K562 (cell line): ENCODE measurements at regions not wholly inside any gene's neighbourhood (a gene's known extent, or its start where the extent isn't known, plus 50 kb on each side); places are given as distances from the start of the nearest gene placed in this dataset.

ENCODE experiments used
- BRD4 ChIP-seq: fragments of 200-600 bp; sonication (generic); IDR thresholded peaks from 2 replicates; pipeline ENCODE4 v1.6.1; 2017; ENCODE audit warnings: inconsistent platforms
- DMBX1 ChIP-seq: fragments of 250-450 bp; sonication (Bioruptor Pico); IDR thresholded peaks from 2 replicates; pipeline ENCODE4 v1.8.0; 2022; ENCODE audit warnings: inconsistent platforms, mild to moderate bottlenecking, moderate library complexity, borderline replicate concordance
- ERF ChIP-seq: fragments of 450-650 bp; formaldehyde crosslinking; IDR thresholded peaks from 2 replicates; pipeline ENCODE4 v1.4.0; 2020; ENCODE audit warnings: mild to moderate bottlenecking, mixed read lengths
- FOXA3 ChIP-seq, 2 experiments: fragments of 450-650 bp in 1 of 2; sonication (generic) in 1 of 2; formaldehyde crosslinking; IDR thresholded peaks in 1 of 2; conservative IDR thresholded peaks in 1 of 2; 2 replicates each; pipeline versions ENCODE4 v1.4.0 to v1.8.0; 2020 to 2022; ENCODE audit warnings: mild to moderate bottlenecking in 2 of 2, missing genetic modification reagents in 1 of 2
- ILK ChIP-seq: fragments of 450-650 bp; IDR thresholded peaks from 2 replicates; pipeline ENCODE4 v1.6.1; 2016; ENCODE audit warnings: missing genetic modification characterization, low read depth, mild to moderate bottlenecking, missing compliant biosample characterization, moderate library complexity, borderline replicate concordance
- KDM1A ChIP-seq, 2 experiments: fragments of 450-650 bp; IDR thresholded peaks; 2 replicates each; pipeline ENCODE4 v1.6.1; 2016; ENCODE audit warnings: mild to moderate bottlenecking in 2 of 2
- MAZ ChIP-seq, 2 experiments: fragments of 450-650 bp in 1 of 2; sonication (generic) in 1 of 2; formaldehyde crosslinking; IDR thresholded peaks in 1 of 2; conservative IDR thresholded peaks in 1 of 2; 2 replicates each; pipeline versions ENCODE4 v1.4.0 to v1.5.0; 2020; ENCODE audit warnings: mild to moderate bottlenecking in 1 of 2, missing genetic modification reagents in 1 of 2
- SUPT5H ChIP-seq: fragments of 450-650 bp; IDR thresholded peaks from 2 replicates; pipeline ENCODE4 v1.6.1; 2016
- TCF7 ChIP-seq: sonication (generic); IDR thresholded peaks from 2 replicates; pipeline ENCODE4 v1.6.1; 2016; ENCODE audit warnings: antibody characterized with exemption, borderline replicate concordance
- ZEB2 ChIP-seq: fragments of 450-650 bp; IDR thresholded peaks from 2 replicates; pipeline ENCODE4 v1.6.1; 2016
- ZNF134 ChIP-seq: fragments of 250-450 bp; sonication (Bioruptor Pico); conservative IDR thresholded peaks from 2 replicates; pipeline ENCODE4 v1.4.0; 2020
- ZNF174 ChIP-seq: fragments of 250-450 bp; sonication (Bioruptor Pico); IDR thresholded peaks from 2 replicates; pipeline ENCODE4 v1.4.0; 2020; ENCODE audit warnings: mild to moderate bottlenecking
- ZNF551 ChIP-seq: fragments of 250-450 bp; sonication (Bioruptor Pico); IDR thresholded peaks from 2 replicates; pipeline ENCODE4 v1.5.0; 2021; ENCODE audit warnings: mild to moderate bottlenecking, moderate library complexity
- ZNF589 ChIP-seq: fragments of 200-800 bp; sonication (Bioruptor generic); IDR thresholded peaks from 2 replicates; pipeline ENCODE4 v1.6.1; 2016; ENCODE audit warnings: low read depth, missing genetic modification characterization, missing compliant biosample characterization
- ZNF76 ChIP-seq: fragments of 250-450 bp; sonication (Bioruptor Pico); IDR thresholded peaks from 2 replicates; pipeline ENCODE4 v1.4.0; 2020; ENCODE audit warnings: mild to moderate bottlenecking, moderate library complexity, borderline replicate concordance
- ZNF77 ChIP-seq: fragments of 250-450 bp; sonication (Bioruptor Pico); IDR thresholded peaks from 2 replicates; pipeline ENCODE4 v1.5.0; 2020
- ZNF785 ChIP-seq: fragments of 250-450 bp; sonication (Bioruptor Pico); IDR thresholded peaks from 2 replicates; pipeline ENCODE4 v1.4.0; 2020; ENCODE audit warnings: mild to moderate bottlenecking
- TF ChIP-seq, protein P1 (sequence below): fragments of 450-650 bp; IDR thresholded peaks from 2 replicates; pipeline ENCODE4 v1.6.1; 2017; ENCODE audit warnings: antibody characterized with exemption, mild to moderate bottlenecking
- TF ChIP-seq, protein P2 (sequence below): fragments of 250-450 bp; sonication (Bioruptor Pico); IDR thresholded peaks from 2 replicates; pipeline ENCODE4 v1.5.0; 2020; ENCODE audit warnings: mild to moderate bottlenecking, borderline replicate concordance
- TF ChIP-seq, protein P3 (sequence below), 2 experiments: fragments of 450-650 bp; IDR thresholded peaks; 2 replicates each; pipeline ENCODE4 v1.6.1; 2016

DNA sequence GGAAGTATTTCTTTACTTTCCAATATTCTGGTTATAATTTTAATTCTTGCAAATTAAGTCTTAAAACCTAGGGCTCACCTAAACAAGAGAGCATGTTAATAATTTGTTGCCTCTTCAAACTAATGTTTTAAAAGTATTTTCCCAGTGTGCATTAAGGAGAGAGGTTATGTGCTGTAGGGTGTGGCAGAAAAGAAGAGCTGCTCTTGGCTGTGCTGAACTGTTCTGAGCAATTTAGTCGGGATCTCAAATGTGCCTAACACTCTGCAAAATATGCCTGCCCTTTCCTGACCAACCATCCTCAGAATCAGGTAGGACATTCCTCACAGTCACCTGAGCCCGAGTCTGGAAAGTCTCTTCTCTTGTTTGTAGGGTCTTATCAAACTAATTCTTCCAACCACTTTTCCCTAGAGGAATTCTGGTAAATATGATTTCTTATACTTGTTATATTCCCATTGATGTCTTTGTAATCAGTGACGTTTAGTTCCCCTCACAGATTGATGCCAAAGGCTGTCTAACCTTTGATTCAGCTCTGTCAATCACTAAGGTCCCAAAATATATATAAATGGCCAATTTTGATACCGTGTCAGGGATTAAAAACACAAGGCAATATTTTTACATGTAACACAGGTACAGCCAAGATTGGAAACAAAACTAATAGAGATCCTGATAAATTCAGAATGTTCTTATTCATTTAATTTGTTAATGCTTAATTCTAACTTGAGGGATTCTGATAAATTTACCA, 298.4 kb downstream of the ADGB start (continued):
- TF ChIP-seq, protein P1, sequence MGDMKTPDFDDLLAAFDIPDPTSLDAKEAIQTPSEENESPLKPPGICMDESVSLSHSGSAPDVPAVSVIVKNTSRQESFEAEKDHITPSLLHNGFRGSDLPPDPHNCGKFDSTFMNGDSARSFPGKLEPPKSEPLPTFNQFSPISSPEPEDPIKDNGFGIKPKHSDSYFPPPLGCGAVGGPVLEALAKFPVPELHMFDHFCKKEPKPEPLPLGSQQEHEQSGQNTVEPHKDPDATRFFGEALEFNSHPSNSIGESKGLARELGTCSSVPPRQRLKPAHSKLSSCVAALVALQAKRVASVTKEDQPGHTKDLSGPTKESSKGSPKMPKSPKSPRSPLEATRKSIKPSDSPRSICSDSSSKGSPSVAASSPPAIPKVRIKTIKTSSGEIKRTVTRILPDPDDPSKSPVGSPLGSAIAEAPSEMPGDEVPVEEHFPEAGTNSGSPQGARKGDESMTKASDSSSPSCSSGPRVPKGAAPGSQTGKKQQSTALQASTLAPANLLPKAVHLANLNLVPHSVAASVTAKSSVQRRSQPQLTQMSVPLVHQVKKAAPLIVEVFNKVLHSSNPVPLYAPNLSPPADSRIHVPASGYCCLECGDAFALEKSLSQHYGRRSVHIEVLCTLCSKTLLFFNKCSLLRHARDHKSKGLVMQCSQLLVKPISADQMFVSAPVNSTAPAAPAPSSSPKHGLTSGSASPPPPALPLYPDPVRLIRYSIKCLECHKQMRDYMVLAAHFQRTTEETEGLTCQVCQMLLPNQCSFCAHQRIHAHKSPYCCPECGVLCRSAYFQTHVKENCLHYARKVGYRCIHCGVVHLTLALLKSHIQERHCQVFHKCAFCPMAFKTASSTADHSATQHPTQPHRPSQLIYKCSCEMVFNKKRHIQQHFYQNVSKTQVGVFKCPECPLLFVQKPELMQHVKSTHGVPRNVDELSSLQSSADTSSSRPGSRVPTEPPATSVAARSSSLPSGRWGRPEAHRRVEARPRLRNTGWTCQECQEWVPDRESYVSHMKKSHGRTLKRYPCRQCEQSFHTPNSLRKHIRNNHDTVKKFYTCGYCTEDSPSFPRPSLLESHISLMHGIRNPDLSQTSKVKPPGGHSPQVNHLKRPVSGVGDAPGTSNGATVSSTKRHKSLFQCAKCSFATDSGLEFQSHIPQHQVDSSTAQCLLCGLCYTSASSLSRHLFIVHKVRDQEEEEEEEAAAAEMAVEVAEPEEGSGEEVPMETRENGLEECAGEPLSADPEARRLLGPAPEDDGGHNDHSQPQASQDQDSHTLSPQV, result no peak
- TF ChIP-seq ZNF174 (CRISPR knock-in tag) (no peak), ZNF551 (CRISPR knock-in tag) (no peak), ZNF77 (CRISPR knock-in tag) (no peak), ZEB2 (peak; percentile 15; the same call in 1 of the 2 replicates), ZNF589 (CRISPR knock-in tag) (0 out of 2 replicates have a peak, but pooled peaks have one; percentile 11), FOXA3 (CRISPR knock-in tag; conservative IDR thresholded peaks at IDR 0.05 in 1 of 2, IDR thresholded peaks at IDR 0.05 in 1 of 2) (no peak), BRD4 (0 out of 2 replicates have a peak, but pooled peaks have one; percentile 16), ILK (tag) (0 out of 2 replicates have a peak, but pooled peaks have one; percentile 42), TCF7 (no peak), MAZ (CRISPR knock-in tag; conservative IDR thresholded peaks at IDR 0.05 in 1 of 2, IDR thresholded peaks at IDR 0.05 in 1 of 2) (no peak), ERF (CRISPR knock-in tag) (0 out of 2 replicates have a peak, but pooled peaks have one; percentile 12), ZNF76 (CRISPR knock-in tag) (no peak), ZNF134 (CRISPR knock-in tag) (0 out of 2 replicates have a peak, but pooled peaks have one; percentile 27), ZNF785 (CRISPR knock-in tag) (no peak), DMBX1 (CRISPR knock-in tag) (0 out of 2 replicates have a peak, but pooled peaks have one; percentile 14), SUPT5H (no peak), KDM1A (IDR thresholded peaks at IDR 0.05) (0 out of 4 replicates have a peak, but pooled peaks of 1 of the 2 experiments have one; percentile 21)
- TF ChIP-seq, protein P2, sequence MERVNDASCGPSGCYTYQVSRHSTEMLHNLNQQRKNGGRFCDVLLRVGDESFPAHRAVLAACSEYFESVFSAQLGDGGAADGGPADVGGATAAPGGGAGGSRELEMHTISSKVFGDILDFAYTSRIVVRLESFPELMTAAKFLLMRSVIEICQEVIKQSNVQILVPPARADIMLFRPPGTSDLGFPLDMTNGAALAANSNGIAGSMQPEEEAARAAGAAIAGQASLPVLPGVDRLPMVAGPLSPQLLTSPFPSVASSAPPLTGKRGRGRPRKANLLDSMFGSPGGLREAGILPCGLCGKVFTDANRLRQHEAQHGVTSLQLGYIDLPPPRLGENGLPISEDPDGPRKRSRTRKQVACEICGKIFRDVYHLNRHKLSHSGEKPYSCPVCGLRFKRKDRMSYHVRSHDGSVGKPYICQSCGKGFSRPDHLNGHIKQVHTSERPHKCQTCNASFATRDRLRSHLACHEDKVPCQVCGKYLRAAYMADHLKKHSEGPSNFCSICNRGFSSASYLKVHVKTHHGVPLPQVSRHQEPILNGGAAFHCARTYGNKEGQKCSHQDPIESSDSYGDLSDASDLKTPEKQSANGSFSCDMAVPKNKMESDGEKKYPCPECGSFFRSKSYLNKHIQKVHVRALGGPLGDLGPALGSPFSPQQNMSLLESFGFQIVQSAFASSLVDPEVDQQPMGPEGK (CRISPR knock-in tag), result peak; percentile 50; the same call in 1 of the 2 replicates
- TF ChIP-seq, protein P3, sequence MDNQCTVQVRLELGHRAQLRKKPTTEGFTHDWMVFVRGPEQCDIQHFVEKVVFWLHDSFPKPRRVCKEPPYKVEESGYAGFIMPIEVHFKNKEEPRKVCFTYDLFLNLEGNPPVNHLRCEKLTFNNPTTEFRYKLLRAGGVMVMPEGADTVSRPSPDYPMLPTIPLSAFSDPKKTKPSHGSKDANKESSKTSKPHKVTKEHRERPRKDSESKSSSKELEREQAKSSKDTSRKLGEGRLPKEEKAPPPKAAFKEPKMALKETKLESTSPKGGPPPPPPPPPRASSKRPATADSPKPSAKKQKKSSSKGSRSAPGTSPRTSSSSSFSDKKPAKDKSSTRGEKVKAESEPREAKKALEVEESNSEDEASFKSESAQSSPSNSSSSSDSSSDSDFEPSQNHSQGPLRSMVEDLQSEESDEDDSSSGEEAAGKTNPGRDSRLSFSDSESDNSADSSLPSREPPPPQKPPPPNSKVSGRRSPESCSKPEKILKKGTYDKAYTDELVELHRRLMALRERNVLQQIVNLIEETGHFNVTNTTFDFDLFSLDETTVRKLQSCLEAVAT (IDR thresholded peaks at IDR 0.05), result peak in 1 of 2 experiments; percentile 54; a peak in 1 of 4 replicates
